Lower lobe of right lung (tissue), 2 donors: ENCODE measurements at regions not wholly inside any gene's neighbourhood (a gene's known extent, or its start where the extent isn't known, plus 50 kb on each side); places are given as distances from the start of the nearest gene placed in this dataset.

Experiments
- ATAC-seq, 2 donors: fragments of 200-7000 bp; cut with Tn5 transposase; one replicate each; pipeline ENCODE4 v1.9.1; 2020 to 2022; ENCODE audit warnings: mild to moderate bottlenecking in 2 of 2, moderate library complexity in 2 of 2
- DNase-seq: peaks from one replicate; pipeline ENCODE4 v3.0.0-alpha.2; 2020
- H3K27ac ChIP-seq: fragments of 200-600 bp; one replicate; pipeline ENCODE4 v1.8.0; 2022
- H3K27me3 ChIP-seq: fragments of 200-600 bp; one replicate; pipeline ENCODE4 v1.8.0; 2022; ENCODE audit warnings: low read depth
- H3K36me3 ChIP-seq: fragments of 200-600 bp; one replicate; pipeline ENCODE4 v1.8.0; 2022; ENCODE audit warnings: mild to moderate bottlenecking
- H3K4me1 ChIP-seq: fragments of 200-600 bp; one replicate; pipeline ENCODE4 v1.8.0; 2022
- H3K4me3 ChIP-seq: fragments of 200-600 bp; one replicate; pipeline ENCODE4 v1.8.0; 2022; ENCODE audit warnings: mild to moderate bottlenecking
- H3K9me3 ChIP-seq: fragments of 200-600 bp; one replicate; pipeline ENCODE4 v1.8.0; 2022
- intact Hi-C: fragments of 100-400 bp; cut with DNase I; formaldehyde crosslinking; loops from one replicate; pipeline ENCODE4 v1.11.0; 2022
- TF ChIP-seq, protein P1 (sequence below): fragments of 200-600 bp; IDR thresholded peaks from one replicate; pipeline ENCODE4 v1.8.0; 2022; ENCODE audit warnings: antibody characterized with exemption, mild to moderate bottlenecking
- donor health status: DM: no; HTN: yes; CAD: no; lungs with severe emphysema.

DNA sequence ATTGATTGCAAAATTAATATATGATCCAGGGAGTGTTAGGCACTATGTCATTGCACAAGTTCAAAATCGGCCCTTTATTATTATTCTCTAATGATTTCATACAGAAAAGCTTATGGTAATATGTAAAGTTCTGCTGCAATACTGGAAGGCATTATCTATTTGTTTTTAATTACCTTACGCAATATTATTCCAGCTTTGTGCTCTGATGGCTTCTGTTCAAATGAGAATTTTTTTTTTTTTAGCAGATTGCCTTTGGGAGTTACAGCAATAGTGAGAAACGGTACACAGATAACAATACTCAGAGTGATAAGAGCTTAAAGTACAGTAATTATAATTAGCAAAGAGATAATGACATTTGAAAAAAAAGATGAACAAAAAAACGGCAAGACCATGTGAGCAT lies 602.2 kb upstream of the ALCAM start:
- no peak overlapping the region for H3K27ac ChIP-seq
- DNase-seq (no peak), ATAC-seq (no peak)
- no peaks in the 10 kb centered on the region for H3K4me1 ChIP-seq
- H3K36me3 ChIP-seq, result no peaks in the 10 kb centered on the region
- no peak overlapping the region for H3K4me3 ChIP-seq
- H3K27me3 ChIP-seq, result no peaks in the 10 kb centered on the region
- no peaks in the 10 kb centered on the region for H3K9me3 ChIP-seq
- intact Hi-C loops, result no loop called here
- TF ChIP-seq, protein P1, sequence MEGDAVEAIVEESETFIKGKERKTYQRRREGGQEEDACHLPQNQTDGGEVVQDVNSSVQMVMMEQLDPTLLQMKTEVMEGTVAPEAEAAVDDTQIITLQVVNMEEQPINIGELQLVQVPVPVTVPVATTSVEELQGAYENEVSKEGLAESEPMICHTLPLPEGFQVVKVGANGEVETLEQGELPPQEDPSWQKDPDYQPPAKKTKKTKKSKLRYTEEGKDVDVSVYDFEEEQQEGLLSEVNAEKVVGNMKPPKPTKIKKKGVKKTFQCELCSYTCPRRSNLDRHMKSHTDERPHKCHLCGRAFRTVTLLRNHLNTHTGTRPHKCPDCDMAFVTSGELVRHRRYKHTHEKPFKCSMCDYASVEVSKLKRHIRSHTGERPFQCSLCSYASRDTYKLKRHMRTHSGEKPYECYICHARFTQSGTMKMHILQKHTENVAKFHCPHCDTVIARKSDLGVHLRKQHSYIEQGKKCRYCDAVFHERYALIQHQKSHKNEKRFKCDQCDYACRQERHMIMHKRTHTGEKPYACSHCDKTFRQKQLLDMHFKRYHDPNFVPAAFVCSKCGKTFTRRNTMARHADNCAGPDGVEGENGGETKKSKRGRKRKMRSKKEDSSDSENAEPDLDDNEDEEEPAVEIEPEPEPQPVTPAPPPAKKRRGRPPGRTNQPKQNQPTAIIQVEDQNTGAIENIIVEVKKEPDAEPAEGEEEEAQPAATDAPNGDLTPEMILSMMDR, result no peak

DNA sequence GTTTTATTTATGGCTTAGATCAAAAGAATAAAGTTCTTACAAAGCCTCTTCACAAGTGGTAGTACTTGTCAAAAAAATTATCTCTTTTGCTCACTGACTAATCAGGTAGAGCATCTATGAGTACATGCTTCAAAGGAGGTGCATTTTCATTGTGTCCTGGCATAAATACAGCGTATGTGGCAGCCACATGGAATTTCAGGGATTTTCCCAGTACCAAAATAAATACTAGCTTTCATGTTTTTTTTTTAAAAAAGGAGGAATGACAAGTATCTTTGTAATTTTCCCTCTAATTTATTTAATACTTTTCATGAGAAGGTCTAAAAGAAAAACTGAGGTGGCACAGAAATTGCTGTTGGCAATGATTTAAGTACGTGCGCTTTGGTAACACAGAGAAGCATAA lies 597.8 kb upstream of the ALCAM start:
- ATAC-seq (no peak), DNase-seq (no peak)
- intact Hi-C loops, result no loop called here
- H3K4me1 ChIP-seq, result no peaks in the 10 kb centered on the region
- no peak overlapping the region for H3K27ac ChIP-seq
- TF ChIP-seq, protein P1, result no peak
- H3K27me3 ChIP-seq, result no peaks in the 10 kb centered on the region
- no peak overlapping the region for H3K4me3 ChIP-seq
- no peaks in the 10 kb centered on the region for H3K36me3 ChIP-seq
- H3K9me3 ChIP-seq, result no peaks in the 10 kb centered on the region

DNA sequence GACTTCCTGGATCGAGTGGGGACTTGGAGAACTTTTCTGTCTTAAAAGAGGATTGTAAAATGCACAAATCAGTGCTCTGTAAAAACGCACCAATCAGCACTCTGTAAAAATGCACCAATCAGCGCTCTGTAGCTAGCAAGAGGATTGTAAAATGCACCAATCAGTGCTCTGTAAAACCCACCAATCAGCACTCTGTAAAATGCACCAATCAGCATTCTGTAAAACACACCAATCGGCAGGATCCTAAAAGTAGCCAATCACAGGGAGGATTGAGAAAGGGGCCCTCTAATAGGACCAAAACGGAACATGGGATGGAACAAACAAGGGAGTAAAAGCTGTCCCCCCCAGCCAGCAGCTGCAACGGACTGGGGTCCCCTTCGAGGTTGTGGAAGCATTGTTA lies 587.4 kb upstream of the ALCAM start:
- Histone ChIP-seq H3K9me3 (no peaks in the 10 kb centered on the region), H3K36me3 (no peaks in the 10 kb centered on the region), H3K4me3 (no peak overlapping the region), H3K27me3 (no peaks in the 10 kb centered on the region), H3K27ac (no peak overlapping the region), H3K4me1 (no peaks in the 10 kb centered on the region)
- ATAC-seq (no peak), DNase-seq (no peak)
- intact Hi-C loops, result no loop called here
- TF ChIP-seq, protein P1, result no peak

- ATAC-seq (no peak), DNase-seq (no peak)
- intact Hi-C loops, result no loop called here
- Histone ChIP-seq H3K4me1 (no peaks in the 10 kb centered on the region), H3K27me3 (no peaks in the 10 kb centered on the region), H3K9me3 (no peaks in the 10 kb centered on the region), H3K36me3 (no peaks in the 10 kb centered on the region), H3K4me3 (no peak overlapping the region), H3K27ac (no peak overlapping the region)
- TF ChIP-seq, protein P1, result no peak
Measured at GRCh38 chr3:104781112-104781511, 585.6 kb upstream of the ALCAM start.

DNA sequence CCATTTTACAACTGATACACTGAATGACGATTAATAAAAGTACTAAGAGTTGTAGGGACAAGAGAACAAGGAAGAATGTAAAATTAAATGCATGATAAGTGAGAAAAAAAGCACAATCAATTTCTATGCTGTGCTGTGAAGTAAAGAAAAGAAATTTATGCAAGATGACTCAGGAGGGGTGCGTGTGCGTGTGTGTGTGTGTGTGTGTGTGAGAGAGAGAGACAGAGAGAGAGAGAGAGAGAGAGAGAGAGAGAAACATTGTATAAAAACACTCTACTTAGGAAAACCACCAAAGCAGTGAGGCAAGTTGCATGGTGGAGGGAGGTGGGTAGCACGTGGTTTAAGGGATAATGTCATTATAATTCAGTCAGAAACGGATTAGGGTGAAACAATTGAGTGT lies 580.8 kb upstream of the ALCAM start:
- intact Hi-C loops, result no loop called here
- Histone ChIP-seq H3K27me3 (no peaks in the 10 kb centered on the region), H3K9me3 (no peaks in the 10 kb centered on the region), H3K27ac (no peak overlapping the region), H3K36me3 (no peaks in the 10 kb centered on the region), H3K4me3 (no peak overlapping the region), H3K4me1 (no peaks in the 10 kb centered on the region)
- ATAC-seq, result no peak
- DNase-seq, result no peak
- TF ChIP-seq, protein P1, result no peak

- no peaks in the 10 kb centered on the region for H3K4me1 ChIP-seq
- ATAC-seq, result no peak
- H3K4me3 ChIP-seq, result no peak overlapping the region
- no peak for DNase-seq
- intact Hi-C loops, result no loop called here
- no peaks in the 10 kb centered on the region for H3K27me3 ChIP-seq
- no peaks in the 10 kb centered on the region for H3K9me3 ChIP-seq
- no peak overlapping the region for H3K27ac ChIP-seq
- H3K36me3 ChIP-seq, result no peaks in the 10 kb centered on the region
- TF ChIP-seq, protein P1, result no peak
Measured at GRCh38 chr3:104787306-104787705, 579.4 kb upstream of the ALCAM start.
